ENCODE measurements at regions not wholly inside any gene's neighbourhood (a gene's known extent, or its start where the extent isn't known, plus 50 kb on each side); places are given as distances from the start of the nearest gene placed in this dataset.
"Not testable (repeated sequence)": the region's sequence is repeated elsewhere in the genome, so short reads cannot be mapped to it uniquely, and the experiment has no call there.

GRCh38 chr4:164095313-164096110 lies 601.0 kb downstream of the TMA16 start:
- no peak for DNase-seq

DNA sequence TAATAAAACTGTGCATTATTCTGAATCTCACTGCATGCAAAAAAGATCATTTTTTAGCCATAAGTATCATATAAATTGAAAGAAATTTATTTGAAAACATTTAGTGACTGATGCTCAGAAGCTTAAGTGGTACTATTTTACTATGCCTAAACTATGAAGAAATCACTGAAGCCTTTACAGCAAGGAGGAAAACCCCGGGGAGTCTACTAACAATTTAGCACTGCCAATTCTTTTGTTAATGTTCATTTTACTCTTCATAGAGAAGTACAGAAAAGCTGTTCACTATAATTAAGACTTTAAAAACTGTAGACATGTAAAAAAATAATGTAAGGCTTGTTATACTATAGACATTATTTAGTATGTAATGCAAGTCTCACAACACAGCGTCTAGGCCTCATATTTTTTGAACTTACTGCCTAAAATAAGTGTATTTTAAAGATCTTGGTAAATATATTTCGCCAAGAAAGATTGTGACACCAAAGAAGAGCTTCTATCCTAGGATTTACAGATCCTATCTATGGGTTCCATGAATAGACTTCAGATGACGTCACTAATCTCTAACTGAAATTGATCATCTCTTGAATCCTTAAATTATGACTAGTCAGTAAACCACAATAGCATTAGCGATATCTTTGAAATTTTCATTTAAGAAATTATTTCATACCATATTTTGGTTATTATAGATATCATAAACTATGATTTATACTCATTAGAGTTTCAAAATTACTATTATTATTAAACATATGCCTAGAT lies 602.5 kb downstream of the TMA16 start:
- DNase-seq: no peak

DNA sequence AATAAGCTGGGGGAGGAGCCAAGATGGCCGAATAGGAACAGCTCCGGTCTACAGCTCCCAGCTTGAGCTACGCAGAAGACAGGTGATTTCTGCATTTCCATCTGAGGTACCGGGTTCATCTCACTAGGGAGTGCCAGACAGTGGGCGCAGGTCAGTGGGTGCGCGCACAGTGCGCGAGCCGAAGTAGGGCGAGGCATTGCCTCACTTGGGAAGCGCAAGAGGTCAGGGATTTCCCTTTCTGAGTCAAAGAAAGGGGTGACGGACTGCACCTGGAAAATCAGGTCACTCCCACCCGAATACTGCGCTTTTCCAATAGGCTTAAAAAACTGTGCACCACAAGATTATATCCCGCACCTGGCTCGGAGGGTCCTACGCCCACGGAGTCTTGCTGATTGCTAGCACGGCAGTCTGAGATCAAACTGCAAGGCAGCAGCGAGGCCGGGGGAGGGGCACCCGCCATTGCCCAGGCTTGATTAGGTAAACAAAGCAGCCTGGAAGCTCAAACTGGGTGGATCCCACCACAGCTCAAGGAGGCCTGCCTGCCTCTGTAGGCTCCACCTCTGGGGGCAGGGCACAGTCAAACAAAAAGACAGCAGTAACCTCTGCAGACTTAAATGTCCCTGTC lies 606.4 kb downstream of the TMA16 start:
- DNase-seq: not testable (repeated sequence)

- no peak for DNase-seq
These were observed 614.5 kb downstream of the TMA16 start for GRCh38 chr4:164108971-164109370.

DNA sequence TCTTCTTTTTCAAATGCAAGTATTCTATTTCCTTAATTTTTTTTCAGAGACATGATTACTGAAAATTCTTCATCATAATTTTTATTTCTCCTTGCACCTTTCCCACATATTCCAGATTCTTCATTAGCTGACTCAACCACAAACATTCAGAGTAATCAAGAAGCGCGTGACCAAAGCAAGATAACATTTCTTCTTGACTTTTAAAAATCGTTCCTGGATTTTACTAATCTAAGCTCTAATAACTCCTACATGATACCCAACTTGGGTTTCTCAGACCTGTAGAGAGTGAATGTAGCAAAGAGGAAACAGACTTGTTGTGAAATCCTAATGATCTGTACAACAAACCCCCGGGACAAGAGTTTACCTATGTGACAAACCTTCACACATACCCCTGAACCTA lies 615.0 kb downstream of the TMA16 start:
- DNase-seq: no peak

DNA sequence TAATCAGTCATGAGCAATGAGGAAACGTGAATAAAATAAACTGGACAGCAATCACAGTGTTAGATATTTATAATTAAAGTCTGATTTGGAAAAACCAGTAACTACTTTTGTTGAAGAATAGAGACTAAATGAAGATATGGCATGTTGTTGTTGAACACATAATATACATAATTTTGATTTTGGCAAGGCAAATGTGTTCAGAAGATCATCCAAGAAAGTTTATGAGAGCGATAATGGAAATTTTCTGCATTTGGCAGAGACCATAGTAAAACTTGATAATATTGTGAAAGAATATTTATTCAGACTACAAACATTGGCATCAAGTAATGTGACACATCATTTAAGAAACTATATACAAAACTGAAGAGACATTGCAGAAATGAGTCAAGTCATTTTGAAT lies 620.7 kb downstream of the TMA16 start:
- DNase-seq: no peak

DNA sequence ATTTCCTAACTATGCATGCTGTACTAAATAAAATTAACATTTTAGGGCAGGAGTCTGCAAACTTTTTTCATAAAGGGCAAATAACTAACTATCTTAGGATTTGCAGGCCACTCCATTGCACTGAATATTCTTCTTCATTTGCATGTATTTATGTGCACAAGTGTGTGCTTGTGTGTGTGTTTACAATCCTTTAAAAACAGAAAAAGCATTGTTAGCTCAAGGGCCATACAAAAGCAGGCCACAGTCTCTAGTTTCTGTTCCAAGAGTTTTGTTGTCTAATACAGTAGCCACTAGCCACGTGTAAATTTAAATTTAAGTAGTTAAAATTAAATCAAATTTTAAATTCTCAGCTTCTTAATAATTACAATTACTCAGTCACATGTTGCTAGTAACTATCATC lies 621.8 kb downstream of the TMA16 start:
- no peak for DNase-seq

DNA sequence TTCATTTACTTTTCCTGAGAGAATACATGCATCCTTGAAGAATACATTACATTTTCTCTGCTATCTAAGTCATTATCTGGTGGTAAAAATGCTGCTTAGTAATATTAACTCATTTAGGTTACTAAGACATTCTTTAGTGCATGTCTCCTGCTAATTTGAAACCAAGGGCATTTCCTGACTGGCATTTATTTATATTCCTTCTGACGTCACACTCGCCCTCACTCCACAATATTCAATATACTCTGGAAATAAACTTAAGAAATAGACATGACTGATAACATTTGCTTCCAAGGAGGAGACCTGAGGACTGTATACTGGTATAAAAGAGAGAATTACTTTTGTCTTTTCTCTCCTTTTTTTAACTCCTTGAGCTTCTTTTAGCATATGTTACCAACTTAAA lies 619.5 kb upstream of the SMIM31 start:
- DNase-seq: no peak

GRCh38 chr4:164136180-164136616 lies 617.7 kb upstream of the SMIM31 start:
- no peak for DNase-seq

DNA sequence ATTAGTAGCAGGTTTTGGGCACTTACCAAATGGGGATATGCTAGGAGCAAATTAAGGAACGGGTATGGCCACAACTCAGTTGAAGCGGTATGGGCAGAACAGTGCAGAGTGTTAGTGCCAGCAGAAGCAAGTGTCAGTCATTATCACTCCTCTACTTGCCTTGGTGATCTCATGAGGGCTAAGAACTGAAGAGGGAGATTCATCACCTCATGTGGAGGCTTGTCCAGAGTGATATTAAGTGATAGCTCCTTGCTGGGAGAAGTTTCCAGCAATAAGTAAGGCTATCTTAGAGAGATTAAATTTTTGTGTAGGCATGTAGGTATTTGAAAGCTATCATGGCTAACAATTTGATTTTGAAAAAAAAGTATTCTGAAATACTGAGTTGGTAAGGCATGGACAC lies 615.4 kb upstream of the SMIM31 start:
- no peak for DNase-seq

GRCh38 chr4:164139291-164139690 lies 614.6 kb upstream of the SMIM31 start:
- DNase-seq: no peak

- DNase-seq: not testable (repeated sequence)
These were observed 612.1 kb upstream of the SMIM31 start for GRCh38 chr4:164141755-164142375.

DNA sequence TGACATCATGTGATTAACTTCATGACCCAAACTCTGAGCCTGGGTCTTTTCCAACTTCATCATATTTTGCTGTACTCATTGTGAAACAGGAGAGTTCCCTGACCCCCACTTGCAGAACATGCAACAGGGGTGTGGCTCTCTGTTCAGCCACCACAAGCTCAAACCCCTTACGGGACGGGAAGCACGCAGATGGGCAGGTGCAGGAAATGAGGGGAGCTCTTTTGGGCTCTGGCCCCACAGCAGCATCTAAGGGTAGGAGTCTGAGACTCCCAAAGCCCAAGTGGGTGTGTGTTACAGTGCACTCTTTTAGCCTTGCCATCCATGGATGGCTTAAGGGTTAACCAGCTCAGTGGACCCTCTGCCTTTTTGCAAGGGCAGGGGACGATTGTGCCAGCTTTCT lies 599.5 kb upstream of the SMIM31 start:
- DNase-seq: no peak

DNA sequence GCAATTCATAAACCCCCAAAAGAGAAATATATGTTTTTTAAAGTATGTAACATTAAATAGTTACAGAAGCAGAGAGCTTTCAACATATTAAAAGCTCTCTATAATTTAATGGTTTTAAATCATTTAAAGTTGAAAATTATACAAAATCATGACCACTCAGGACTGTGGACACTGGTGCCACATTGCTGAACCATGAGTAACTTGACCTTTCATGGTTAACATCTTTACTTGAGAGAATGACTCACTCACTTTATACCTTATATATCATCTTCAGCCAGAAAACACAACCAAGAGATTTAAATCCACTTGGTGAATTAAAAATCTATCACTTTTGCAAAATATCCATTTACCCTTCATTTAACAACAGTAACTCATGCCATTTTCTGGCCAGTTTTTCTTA lies 584.3 kb upstream of the SMIM31 start:
- no peak for DNase-seq

- DNase-seq: no peak
These were observed 576.8 kb upstream of the SMIM31 start for GRCh38 chr4:164177153-164177552.

- no peak for DNase-seq
These were observed 576.2 kb upstream of the SMIM31 start for GRCh38 chr4:164177753-164178152.

DNA sequence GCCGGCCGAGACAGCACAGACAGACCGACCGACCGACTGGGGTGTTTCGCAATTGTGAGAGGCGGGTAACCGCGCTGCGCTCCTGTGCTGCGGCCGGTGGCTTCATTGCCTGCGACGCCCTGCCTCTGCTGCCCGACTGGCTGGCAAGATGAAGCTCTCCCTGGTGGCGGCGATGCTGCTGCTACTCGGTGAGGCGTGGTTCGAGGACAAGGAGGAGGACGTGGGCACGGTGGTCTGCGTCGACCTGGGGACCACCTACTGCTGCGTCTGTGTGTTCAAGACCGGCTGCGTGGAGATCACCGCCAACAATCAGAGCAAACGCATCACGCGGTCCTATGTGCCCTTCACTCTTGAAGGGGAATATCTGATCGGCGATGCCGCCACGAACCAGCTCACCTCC lies 565.7 kb upstream of the SMIM31 start:
- DNase-seq: no peak

DNA sequence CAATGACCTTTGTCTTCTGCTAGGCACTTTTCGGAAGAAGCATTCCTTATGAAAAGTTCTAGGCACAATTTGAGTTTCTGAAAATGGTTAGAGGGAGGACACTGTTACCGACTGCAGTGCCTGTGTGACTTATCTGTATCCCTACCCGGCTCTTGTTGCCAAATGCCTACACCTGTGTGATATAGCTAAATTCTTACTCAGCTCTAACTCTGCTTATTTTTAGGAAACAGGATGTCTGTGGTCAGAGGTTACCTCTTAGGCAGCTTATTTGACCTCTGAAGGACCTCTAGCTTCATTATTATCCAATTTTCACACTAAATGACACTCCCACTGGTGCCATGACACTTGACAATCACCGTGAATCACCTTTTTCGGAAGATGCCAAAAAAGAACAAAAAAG lies 561.1 kb upstream of the SMIM31 start:
- DNase-seq: no peak

DNA sequence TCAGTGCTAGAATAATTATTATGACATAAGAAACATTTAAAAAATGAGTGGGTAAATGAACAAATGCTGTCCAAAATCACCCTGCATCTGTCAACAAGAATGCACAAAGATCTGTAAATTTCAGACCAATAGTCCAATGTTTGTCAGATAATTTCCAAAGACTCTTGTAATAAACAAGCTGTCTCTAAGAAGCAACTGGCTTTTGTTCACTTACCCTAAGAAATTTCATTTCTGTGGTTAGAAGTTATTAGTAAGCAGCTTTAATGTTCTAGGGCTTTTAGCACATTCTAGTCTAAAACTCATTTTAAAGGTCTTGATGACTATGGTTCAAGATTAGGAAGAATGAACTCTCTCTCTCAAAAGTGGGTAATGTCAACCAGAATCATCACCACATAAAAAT lies 560.3 kb upstream of the SMIM31 start:
- DNase-seq: no peak

DNA sequence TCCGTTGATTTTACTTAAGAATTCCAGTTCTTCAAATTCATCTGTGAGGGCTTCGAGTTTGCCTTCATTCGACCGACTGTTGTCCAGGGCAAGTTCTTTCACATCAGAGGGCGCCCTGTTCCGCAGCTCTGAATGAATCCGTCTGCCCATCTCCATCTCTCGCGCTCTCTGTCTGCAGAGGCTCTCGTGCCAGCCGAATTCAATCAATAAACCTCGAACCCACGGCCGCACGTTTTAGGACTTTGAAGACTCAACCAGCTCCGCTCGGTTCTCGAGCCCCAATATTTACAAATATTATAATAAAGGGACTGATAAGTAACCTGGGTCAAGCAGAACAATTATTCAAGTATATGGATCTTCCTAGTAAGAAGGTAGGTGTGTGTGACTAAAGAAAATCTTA lies 556.4 kb upstream of the SMIM31 start:
- DNase-seq: no peak

DNA sequence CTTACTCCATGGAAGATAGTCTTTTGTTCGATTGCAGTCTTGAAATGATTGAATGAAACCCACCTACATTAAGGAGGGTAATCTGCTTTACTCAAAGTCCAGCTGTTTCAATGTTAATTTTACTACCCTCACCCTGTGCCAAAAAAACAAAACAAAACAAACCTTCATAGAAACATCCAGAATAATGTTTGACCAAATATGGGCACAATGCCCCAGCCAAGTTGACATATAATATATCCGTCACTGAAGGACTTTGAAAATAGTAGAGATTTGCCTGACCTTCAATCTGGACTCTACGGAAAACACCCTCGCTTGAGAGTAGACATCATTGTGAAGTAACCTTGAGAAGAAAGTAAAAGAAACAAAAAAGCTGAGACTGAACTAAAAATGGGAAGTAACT lies 550.5 kb upstream of the SMIM31 start:
- DNase-seq: no peak

DNA sequence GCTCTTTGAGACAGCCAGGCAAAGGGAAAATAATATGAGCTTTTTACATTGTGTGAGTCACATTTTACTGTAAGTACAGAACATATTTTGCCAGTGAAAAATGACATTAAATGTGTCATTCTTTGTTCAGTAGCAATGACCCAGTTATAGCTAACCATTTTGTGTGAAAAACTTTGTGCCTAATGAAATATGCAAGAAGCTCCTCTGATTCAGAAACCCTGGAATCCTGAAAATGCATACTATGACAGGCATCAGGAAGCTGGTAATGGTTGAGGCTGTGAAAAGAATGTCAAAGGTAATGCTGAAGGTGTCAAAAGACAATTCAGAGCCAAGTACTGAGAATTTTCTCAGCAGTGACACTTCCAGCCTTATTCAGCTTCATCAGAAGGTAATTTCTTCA lies 549.5 kb upstream of the SMIM31 start:
- DNase-seq: no peak

GRCh38 chr4:164207460-164207859 lies 546.5 kb upstream of the SMIM31 start:
- no peak for DNase-seq

All from renal pelvis (tissue), 1 donor.